ENCODE measurements at regions not wholly inside any gene's neighbourhood (a gene's known extent, or its start where the extent isn't known, plus 50 kb on each side); places are given as distances from the start of the nearest gene placed in this dataset.

GRCh38 chr3:13177236-13177635 lies 104.0 kb upstream of the IQSEC1 start:
- intact Hi-C loops (cut with DNase I) = no loop called here
- DNase-seq = peak in 1 of 4 donors; percentile 41
- no peaks in the 10 kb centered on the region for H3K36me3 ChIP-seq
- no peak for ATAC-seq
- no peaks in the 10 kb centered on the region for H3K27me3 ChIP-seq
- peaks cover 0 to 32% of the 10 kb centered on the region in 2 donors for H3K9me3 ChIP-seq
- H3K27ac ChIP-seq = no peak overlapping the region
- H3K4me1 ChIP-seq = no peaks in the 10 kb centered on the region
- H3K4me3 ChIP-seq = no peak overlapping the region
- TF ChIP-seq CTCF (IDR thresholded peaks at IDR 0.05) = no peak

GRCh38 chr3:13176445-13176844 lies 103.2 kb upstream of the IQSEC1 start:
- TF ChIP-seq CTCF (IDR thresholded peaks at IDR 0.05) = no peak
- Histone ChIP-seq H3K4me3 (no peak overlapping the region), H3K27me3 (no peaks in the 10 kb centered on the region), H3K9me3 (peaks cover 0 to 32% of the 10 kb centered on the region in 2 donors), H3K36me3 (no peaks in the 10 kb centered on the region), H3K4me1 (no peaks in the 10 kb centered on the region), H3K27ac (no peak overlapping the region)
- intact Hi-C loops (cut with DNase I) = no loop called here
- ATAC-seq (no peak), DNase-seq (no peak)

GRCh38 chr3:13174803-13175135 lies 101.5 kb upstream of the IQSEC1 start:
- no peaks in the 10 kb centered on the region for H3K27me3 ChIP-seq
- ATAC-seq (no peak), DNase-seq (no peak)
- H3K4me1 ChIP-seq = no peaks in the 10 kb centered on the region
- H3K36me3 ChIP-seq = no peaks in the 10 kb centered on the region
- no peak overlapping the region for H3K4me3 ChIP-seq
- TF ChIP-seq CTCF (IDR thresholded peaks at IDR 0.05) = no peak
- intact Hi-C loops (cut with DNase I) = no loop called here
- peaks cover 0 to 22% of the 10 kb centered on the region in 2 donors for H3K9me3 ChIP-seq
- H3K27ac ChIP-seq = no peak overlapping the region

GRCh38 chr3:13174011-13174802 lies 101.0 kb upstream of the IQSEC1 start:
- intact Hi-C loops (cut with DNase I) = no loop called here
- no peak for ATAC-seq
- H3K4me1 ChIP-seq = no peaks in the 10 kb centered on the region

GRCh38 chr3:13173186-13173585 lies 100.0 kb upstream of the IQSEC1 start:
- H3K4me1 ChIP-seq = no peaks in the 10 kb centered on the region
- H3K9me3 ChIP-seq = peaks cover 0 to 6% of the 10 kb centered on the region in 2 donors
- H3K27me3 ChIP-seq = no peaks in the 10 kb centered on the region
- DNase-seq (peak in 1 of 4 donors; percentile 65), ATAC-seq (no peak)
- no peaks in the 10 kb centered on the region for H3K36me3 ChIP-seq
- no peak overlapping the region for H3K4me3 ChIP-seq
- intact Hi-C loops (cut with DNase I) = no loop called here
- H3K27ac ChIP-seq = no peak overlapping the region
- no peak for TF ChIP-seq CTCF (IDR thresholded peaks at IDR 0.05)

More at GRCh38 chr3:13174011-13174802, 101.0 kb upstream of the IQSEC1 start:
- Histone ChIP-seq H3K9me3 (peaks cover 0 to 17% of the 10 kb centered on the region in 2 donors), H3K4me3 (no peak overlapping the region), H3K27me3 (no peaks in the 10 kb centered on the region), H3K36me3 (no peaks in the 10 kb centered on the region), H3K27ac (no peak overlapping the region)
- peak in 1 of 4 donors; percentile 65 for DNase-seq
- TF ChIP-seq CTCF (IDR thresholded peaks at IDR 0.05) = no peak
